Esophagus muscularis mucosa (tissue), 4 donors: ENCODE measurements at regions not wholly inside any gene's neighbourhood (a gene's known extent, or its start where the extent isn't known, plus 50 kb on each side); places are given as distances from the start of the nearest gene placed in this dataset.

Experiments
- EP300 ChIP-seq: sonication (generic); formaldehyde crosslinking; IDR thresholded peaks from one replicate; pipeline ENCODE4 v1.6.1; 2017; ENCODE audit warnings: antibody characterized with exemption
- POLR2A ChIP-seq: fragments of 450-650 bp; IDR thresholded peaks from one replicate; pipeline ENCODE4 v1.6.1; 2017; ENCODE audit warnings: antibody characterized with exemption, moderate library complexity, mild to moderate bottlenecking, low read depth
- POLR2AphosphoS5 ChIP-seq, 2 donors: sonication (generic); formaldehyde crosslinking; IDR thresholded peaks; one replicate each; pipeline ENCODE4 v1.6.1; 2017; ENCODE audit warnings: antibody characterized with exemption in 2 of 2
- TF ChIP-seq, protein P1 (sequence below), 3 experiments: fragments of 200-600 bp in 2 of 3; fragments of 450-650 bp in 1 of 3; sonication (generic) in 2 of 3; IDR thresholded peaks; one replicate each; pipeline ENCODE4 v1.5.1; 2017 to 2019; ENCODE audit warnings: antibody characterized with exemption in 3 of 3, mild to moderate bottlenecking in 2 of 3, moderate library complexity in 1 of 3

DNA sequence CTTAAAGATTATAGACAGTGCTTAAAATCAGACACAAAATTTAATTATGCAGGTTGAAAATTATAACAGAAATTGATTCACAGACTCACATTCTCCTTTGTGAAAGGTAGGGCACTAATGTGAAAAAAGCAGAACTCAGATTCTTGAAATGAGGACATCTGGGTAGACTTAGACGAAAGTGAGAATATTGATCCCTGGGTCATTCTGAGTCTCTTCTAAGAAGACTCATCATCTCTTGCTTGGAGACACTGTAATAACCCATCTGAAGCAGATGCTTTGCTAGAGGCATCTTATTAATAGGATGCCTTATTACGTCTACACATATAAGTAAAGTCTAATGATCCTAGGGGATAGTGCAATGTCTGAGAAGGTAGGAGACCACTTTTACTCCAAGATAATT, 274.4 kb downstream of the HINT1 start:
- TF ChIP-seq, protein P1, sequence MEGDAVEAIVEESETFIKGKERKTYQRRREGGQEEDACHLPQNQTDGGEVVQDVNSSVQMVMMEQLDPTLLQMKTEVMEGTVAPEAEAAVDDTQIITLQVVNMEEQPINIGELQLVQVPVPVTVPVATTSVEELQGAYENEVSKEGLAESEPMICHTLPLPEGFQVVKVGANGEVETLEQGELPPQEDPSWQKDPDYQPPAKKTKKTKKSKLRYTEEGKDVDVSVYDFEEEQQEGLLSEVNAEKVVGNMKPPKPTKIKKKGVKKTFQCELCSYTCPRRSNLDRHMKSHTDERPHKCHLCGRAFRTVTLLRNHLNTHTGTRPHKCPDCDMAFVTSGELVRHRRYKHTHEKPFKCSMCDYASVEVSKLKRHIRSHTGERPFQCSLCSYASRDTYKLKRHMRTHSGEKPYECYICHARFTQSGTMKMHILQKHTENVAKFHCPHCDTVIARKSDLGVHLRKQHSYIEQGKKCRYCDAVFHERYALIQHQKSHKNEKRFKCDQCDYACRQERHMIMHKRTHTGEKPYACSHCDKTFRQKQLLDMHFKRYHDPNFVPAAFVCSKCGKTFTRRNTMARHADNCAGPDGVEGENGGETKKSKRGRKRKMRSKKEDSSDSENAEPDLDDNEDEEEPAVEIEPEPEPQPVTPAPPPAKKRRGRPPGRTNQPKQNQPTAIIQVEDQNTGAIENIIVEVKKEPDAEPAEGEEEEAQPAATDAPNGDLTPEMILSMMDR (IDR thresholded peaks at IDR 0.05) = no peak
- TF ChIP-seq EP300 (no peak), POLR2AphosphoS5 (IDR thresholded peaks at IDR 0.05) (no peak), POLR2A (no peak)
